ENCODE measurements at regions not wholly inside any gene's neighbourhood (a gene's known extent, or its start where the extent isn't known, plus 50 kb on each side); places are given as distances from the start of the nearest gene placed in this dataset.

DNA sequence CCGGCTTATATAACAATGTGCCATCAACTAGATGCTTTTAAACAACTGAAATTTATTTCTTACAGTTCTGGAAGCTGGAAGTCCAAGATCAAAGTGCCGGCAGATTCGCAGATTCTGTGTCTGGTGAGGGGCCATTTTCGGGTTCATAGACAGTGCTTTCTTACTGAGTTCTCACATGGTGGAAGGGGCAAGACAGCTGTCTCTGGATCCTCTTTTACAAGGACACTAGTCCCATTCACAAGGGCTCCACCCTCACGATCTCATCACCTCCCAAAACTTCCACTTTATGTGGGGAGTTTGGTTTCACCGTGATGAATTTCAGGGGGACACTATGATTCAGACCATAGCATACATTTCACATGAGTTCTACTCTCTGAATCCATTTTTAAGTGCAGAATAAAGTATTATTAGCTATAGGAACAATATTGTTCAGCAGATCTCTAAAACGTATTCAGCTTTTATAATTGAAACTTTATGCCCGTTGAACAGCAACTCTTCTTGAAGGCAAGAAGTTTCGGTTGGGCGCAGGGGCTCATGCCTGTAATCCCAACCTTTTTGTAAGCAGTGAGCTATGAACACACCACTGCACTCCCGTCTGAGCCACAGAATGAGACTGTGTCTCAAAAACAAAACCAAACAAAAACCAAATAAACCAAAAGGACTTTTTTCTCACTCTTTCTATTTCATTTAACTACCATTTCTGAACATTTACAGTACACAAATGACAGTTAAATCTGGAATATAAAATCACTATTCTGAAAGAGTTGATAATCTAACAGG is 502.8 kb downstream of the CMPK2 start:
- POLR2A ChIA-PET: no interaction called here
- Mint-ChIP-seq H3K36me3 (ENCODE audit: low read depth) (no peaks in the 10 kb centered on the region), H3K9me3 (no peaks in the 10 kb centered on the region), H3K27ac (no peak overlapping the region), H3K4me3 (no peak overlapping the region), H3K4me1 (no peaks in the 10 kb centered on the region), H3K27me3 (no peaks in the 10 kb centered on the region)
- CTCF ChIA-PET: no interaction called here
- DNase-seq: no peak

DNA sequence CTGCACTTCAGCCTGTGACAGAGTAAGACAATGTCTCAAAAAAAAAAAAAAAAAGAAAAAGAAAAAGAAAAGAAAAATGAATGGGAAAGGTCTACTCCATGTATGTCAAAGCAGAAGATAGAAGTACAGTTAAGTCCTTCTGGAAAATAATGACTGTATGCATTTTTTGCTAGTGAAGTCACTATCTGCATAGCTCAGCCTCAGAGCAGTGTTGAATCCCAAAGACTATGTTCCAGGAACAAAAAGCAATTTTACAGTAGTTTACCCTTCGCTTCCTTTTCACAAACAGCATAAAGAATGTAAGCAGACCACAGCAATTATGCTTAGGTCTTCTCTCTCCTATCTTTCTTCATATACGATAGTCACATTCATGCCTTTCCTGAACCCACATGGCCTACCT is 497.4 kb downstream of the CMPK2 start:
- H3K36me3 Mint-ChIP-seq (ENCODE audit: low read depth): no peaks in the 10 kb centered on the region
- ChIA-PET CTCF (no interaction called here), POLR2A (no interaction called here)
- no peaks in the 10 kb centered on the region for H3K27me3 Mint-ChIP-seq
- no peaks in the 10 kb centered on the region for H3K4me1 Mint-ChIP-seq
- peaks cover 2% of the 10 kb centered on the region for H3K9me3 Mint-ChIP-seq
- DNase-seq: no peak
- no peak overlapping the region for H3K27ac Mint-ChIP-seq
- H3K4me3 Mint-ChIP-seq: no peak overlapping the region

DNA sequence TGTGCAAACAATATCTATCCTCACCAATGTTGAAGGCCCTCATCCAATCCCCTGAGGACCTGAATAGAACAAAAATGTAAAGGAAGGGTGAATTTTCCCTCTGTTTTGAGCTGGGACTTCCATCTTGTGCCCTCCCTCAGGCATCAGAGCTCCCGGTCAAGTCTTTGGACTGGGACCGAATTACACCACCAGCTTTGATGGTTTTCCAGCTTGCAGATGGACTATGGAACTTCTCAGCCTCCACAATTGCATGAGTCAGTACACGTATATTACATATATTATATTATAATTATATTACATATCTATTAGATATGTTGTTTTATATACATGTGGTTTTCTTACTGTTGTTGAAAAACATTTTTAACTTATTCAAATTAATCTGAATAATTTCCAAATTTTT is 496.4 kb downstream of the CMPK2 start:
- H3K36me3 Mint-ChIP-seq (ENCODE audit: low read depth): no peaks in the 10 kb centered on the region

DNA sequence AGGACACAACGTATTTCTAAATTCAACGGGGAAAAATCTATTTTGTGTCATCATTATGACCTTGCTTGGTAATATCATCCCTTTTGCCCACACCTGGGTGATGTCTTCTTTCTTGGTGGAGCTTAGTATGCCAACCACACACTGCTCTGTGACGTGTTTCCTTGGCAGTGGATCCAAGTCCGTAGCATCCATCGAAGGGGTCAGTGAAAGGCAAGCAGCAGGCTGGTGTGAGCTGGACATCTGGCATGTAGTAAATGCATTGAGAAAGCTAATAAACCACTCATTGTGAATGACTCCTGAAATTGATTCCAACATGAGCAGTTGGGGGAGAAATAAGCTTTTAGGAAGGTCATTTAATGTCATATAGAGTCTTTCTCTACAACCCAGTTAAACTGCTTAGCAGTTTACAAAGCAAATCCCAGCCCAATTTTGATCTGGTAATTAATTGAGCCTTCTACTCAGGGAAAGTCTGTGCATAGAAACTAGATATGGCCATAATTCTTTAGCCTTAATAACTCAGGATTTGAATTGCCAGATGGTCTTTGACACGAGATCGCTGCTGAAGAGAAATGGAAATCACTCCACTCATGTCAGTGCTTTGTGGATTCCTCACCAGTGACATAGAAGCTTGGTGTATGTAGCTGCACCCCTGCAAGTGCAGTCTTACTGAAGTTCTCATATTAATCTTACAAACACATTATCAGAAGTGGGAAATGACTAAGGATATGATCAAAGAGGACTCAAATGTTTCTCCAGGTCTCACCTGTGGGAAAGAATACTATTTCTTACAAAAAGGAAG is 494.8 kb downstream of the CMPK2 start:
- H3K9me3 Mint-ChIP-seq: peaks cover 2% of the 10 kb centered on the region
- no peaks in the 10 kb centered on the region for H3K27me3 Mint-ChIP-seq
- H3K36me3 Mint-ChIP-seq (ENCODE audit: low read depth): no peaks in the 10 kb centered on the region
- ChIA-PET POLR2A (no interaction called here), CTCF (no interaction called here)
- no peak overlapping the region for H3K4me3 Mint-ChIP-seq
- no peaks in the 10 kb centered on the region for H3K4me1 Mint-ChIP-seq
- H3K27ac Mint-ChIP-seq: no peak overlapping the region
- DNase-seq: no peak

More for the DNA sequence above, 496.4 kb downstream of the CMPK2 start:
- Mint-ChIP-seq H3K27me3 (no peaks in the 10 kb centered on the region), H3K27ac (no peak overlapping the region), H3K4me1 (no peaks in the 10 kb centered on the region), H3K4me3 (no peak overlapping the region), H3K9me3 (peaks cover 2% of the 10 kb centered on the region)
- no peak for DNase-seq
- POLR2A ChIA-PET: no interaction called here
- CTCF ChIA-PET: no interaction called here

DNA sequence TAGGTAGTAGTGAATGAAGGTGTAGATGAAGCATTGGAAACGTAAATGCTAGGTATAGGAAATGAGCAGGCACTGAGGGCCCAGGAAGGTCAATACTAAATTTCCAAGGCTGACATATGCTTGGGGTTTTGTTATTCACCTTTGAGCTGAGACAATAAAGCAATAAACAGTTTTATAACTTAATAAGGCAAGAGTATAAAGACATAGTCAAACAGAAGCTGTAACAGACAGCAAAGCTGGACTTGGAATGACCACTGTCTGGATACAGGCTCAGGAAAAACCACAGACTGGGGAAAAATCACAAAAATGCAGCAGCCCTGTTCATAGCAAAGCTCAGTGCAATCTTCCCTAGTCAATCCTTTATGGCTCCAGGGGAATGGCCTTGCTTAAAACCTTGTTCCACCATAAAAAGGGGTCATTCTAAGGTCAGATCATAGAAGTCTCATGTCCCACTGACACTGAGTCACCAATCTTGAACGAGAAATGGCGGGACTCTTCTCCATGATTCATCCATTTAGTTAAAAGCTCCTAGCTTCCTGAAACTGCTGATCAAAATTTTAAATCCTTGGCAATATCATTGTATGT is 493.3 kb downstream of the CMPK2 start:
- Mint-ChIP-seq H3K27me3 (no peaks in the 10 kb centered on the region), H3K4me1 (no peaks in the 10 kb centered on the region), H3K4me3 (no peak overlapping the region), H3K27ac (no peak overlapping the region), H3K36me3 (ENCODE audit: low read depth) (no peaks in the 10 kb centered on the region), H3K9me3 (peaks cover 2% of the 10 kb centered on the region)
- no peak for DNase-seq
- CTCF ChIA-PET: no interaction called here
- POLR2A ChIA-PET: no interaction called here

DNA sequence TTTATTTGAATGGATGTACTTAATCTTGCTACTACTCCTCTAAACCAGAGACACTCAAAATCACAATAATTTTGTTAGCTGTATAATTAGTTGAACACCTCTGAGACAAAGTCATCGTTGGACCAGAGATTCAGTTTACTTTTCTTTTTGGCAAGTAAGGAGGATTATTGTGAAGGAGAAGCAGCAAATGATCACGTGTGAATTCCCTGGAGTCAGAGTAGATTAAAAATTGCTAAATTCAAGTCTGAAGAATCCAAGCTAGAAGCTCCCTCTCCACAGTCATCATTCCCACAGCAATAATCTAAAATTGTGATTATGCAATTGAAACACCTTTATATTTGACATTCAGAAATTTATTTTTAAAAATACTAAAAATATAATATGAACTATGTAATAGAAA is 484.4 kb downstream of the CMPK2 start:
- no peak for DNase-seq
- POLR2A ChIA-PET: no interaction called here
- no peaks in the 10 kb centered on the region for H3K27me3 Mint-ChIP-seq
- no peaks in the 10 kb centered on the region for H3K4me1 Mint-ChIP-seq
- no peak overlapping the region for H3K4me3 Mint-ChIP-seq
- no peaks in the 10 kb centered on the region for H3K36me3 Mint-ChIP-seq (ENCODE audit: low read depth)
- no peak overlapping the region for H3K27ac Mint-ChIP-seq
- H3K9me3 Mint-ChIP-seq: peaks cover 2% of the 10 kb centered on the region
- CTCF ChIA-PET: no interaction called here

DNA sequence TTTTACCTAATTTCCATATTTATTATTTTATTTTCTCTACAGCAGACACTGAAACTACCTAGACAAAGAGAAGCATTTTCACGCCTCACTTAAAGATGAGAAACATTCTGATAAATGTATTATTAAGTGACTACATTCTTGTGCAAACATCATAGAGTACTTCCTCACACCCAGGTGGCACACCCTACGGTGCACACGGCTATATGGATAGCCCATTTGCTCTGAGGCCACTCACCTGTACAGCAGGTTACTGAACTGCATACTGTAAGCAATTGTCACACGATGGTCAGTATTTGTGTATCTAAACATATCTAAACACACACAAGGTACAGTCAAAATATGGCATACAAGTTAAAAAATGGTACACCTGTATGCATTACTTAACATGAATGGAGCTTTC is 481.4 kb downstream of the CMPK2 start:
- H3K27ac Mint-ChIP-seq: no peak overlapping the region
- H3K4me1 Mint-ChIP-seq: no peaks in the 10 kb centered on the region
- ChIA-PET POLR2A (no interaction called here), CTCF (interaction anchor here (0.6 kb wide), 1 partner anchor 45 kb away, joined by 4 read pairs; no protein-coding TSS in a partner anchor)
- peaks cover 8% of the 10 kb centered on the region for H3K9me3 Mint-ChIP-seq
- H3K36me3 Mint-ChIP-seq (ENCODE audit: low read depth): no peaks in the 10 kb centered on the region
- DNase-seq: no peak
- no peaks in the 10 kb centered on the region for H3K27me3 Mint-ChIP-seq
- H3K4me3 Mint-ChIP-seq: no peak overlapping the region

DNA sequence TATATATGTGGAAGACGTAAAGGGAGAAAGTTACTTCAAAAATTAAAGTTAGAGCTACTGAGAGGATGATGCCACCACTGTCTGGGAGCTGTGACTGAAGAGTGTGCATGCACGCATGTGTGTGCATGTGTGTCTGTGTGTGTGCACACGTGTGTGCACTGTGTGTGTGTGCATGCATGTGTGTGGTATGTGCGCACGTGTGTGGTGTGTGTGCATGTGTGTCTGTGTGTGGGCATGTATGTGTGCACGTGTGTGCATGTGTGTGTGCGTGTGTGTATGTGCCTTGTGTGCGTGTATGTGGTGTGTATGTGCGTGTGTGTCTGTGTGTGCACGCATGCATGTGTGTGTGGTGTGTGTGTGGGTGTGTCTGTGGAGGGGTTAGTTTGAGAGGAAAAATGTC is 473.4 kb downstream of the CMPK2 start:
- ChIA-PET CTCF (no interaction called here), POLR2A (no interaction called here)
- Mint-ChIP-seq H3K4me1 (no peaks in the 10 kb centered on the region), H3K27me3 (no peaks in the 10 kb centered on the region), H3K27ac (no peak overlapping the region), H3K36me3 (ENCODE audit: low read depth) (no peaks in the 10 kb centered on the region), H3K4me3 (no peak overlapping the region), H3K9me3 (peaks cover 20% of the 10 kb centered on the region)
- DNase-seq: no peak

DNA sequence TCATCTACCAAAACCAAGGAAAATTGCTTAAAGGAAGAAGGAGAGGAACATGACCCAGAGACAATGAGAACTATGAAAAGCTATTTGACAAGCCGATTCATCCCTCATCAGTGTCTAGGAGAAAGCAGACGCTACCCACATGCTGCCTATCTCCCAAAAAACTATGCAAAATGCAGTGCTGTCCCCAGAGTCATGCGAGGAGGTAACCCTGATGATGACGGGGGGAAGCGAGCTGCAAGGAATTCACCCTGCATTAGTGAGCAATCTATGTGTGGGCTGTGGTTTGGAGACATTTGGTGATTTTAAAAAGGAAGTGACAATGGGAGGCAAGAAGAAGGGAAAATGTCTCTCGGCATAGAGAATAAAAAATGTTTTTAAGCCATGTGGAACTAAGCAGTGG is 472.7 kb downstream of the CMPK2 start:
- no peaks in the 10 kb centered on the region for H3K36me3 Mint-ChIP-seq (ENCODE audit: low read depth)
- H3K4me3 Mint-ChIP-seq: no peak overlapping the region
- peaks cover 20% of the 10 kb centered on the region for H3K9me3 Mint-ChIP-seq
- ChIA-PET CTCF (no interaction called here), POLR2A (no interaction called here)
- no peak for DNase-seq
- no peaks in the 10 kb centered on the region for H3K4me1 Mint-ChIP-seq
- H3K27me3 Mint-ChIP-seq: no peaks in the 10 kb centered on the region
- H3K27ac Mint-ChIP-seq: no peak overlapping the region

DNA sequence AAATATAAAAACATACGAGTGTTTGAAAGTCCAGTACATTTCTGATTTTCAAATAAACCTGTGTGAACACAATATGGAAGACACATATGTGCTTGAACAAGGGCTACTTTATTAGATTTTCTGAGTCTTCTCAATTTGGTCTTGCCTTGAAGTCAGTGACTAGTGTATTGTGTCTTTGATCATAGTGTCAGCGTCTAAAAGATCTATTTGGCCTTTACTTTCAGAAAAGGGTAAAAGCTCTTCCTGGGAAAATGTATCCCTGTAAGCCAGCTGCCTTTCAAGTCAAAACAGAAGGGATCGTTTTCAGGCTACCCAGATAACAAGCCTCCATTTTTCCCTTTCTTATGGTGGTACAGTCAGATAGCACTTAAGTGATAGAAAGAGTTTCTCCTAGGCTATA is 471.9 kb downstream of the CMPK2 start:
- Mint-ChIP-seq H3K4me3 (no peak overlapping the region), H3K4me1 (no peaks in the 10 kb centered on the region), H3K27ac (no peak overlapping the region), H3K27me3 (no peaks in the 10 kb centered on the region), H3K36me3 (ENCODE audit: low read depth) (no peaks in the 10 kb centered on the region), H3K9me3 (peaks cover 14% of the 10 kb centered on the region)
- DNase-seq: no peak
- ChIA-PET CTCF (no interaction called here), POLR2A (no interaction called here)

DNA sequence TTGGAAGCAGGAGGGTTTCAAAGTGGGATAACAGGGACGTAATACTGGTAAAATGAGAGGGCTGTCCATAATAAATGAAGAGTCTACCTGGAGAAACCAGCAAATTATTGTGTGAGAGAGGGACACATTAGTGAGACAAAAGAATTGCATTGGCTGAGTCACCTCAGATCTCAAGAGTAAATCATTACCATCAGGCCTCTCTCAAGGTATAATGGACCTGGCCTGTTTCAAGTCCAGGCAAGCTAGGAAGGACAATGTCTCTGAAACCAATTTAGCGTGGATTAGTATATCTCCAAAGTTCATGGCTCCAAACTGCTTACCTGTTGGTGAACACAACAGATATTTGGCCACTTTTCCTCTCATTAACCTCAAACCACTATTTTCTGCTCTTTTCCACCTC is 471.4 kb downstream of the CMPK2 start:
- Mint-ChIP-seq H3K4me3 (no peak overlapping the region), H3K9me3 (peaks cover 16% of the 10 kb centered on the region), H3K27ac (no peak overlapping the region), H3K4me1 (no peaks in the 10 kb centered on the region), H3K36me3 (ENCODE audit: low read depth) (no peaks in the 10 kb centered on the region), H3K27me3 (no peaks in the 10 kb centered on the region)
- CTCF ChIA-PET: no interaction called here
- POLR2A ChIA-PET: no interaction called here
- no peak for DNase-seq

DNA sequence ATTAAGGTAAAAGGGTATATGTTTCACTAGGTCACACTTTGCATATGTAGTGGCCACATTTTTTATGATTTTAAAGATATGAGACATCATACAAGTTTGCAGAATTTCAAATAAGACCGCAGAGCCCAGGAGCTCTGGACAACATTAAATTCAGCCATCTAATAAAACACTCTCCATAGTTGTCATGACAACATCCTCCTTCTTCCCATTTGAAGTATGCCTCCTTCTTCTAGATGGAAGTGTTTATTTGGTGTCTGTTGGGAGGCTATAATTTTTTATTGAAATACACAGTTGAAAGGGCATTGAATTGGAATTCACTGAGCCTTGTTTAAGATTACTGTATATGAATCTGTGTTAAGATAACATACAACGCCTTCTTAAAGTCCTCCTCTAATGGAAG is 467.3 kb downstream of the CMPK2 start:
- Mint-ChIP-seq H3K27me3 (no peaks in the 10 kb centered on the region), H3K27ac (no peak overlapping the region), H3K4me1 (no peaks in the 10 kb centered on the region), H3K9me3 (peaks cover 7% of the 10 kb centered on the region), H3K36me3 (ENCODE audit: low read depth) (no peaks in the 10 kb centered on the region), H3K4me3 (no peak overlapping the region)
- CTCF ChIA-PET: no interaction called here
- POLR2A ChIA-PET: no interaction called here
- no peak for DNase-seq

DNA sequence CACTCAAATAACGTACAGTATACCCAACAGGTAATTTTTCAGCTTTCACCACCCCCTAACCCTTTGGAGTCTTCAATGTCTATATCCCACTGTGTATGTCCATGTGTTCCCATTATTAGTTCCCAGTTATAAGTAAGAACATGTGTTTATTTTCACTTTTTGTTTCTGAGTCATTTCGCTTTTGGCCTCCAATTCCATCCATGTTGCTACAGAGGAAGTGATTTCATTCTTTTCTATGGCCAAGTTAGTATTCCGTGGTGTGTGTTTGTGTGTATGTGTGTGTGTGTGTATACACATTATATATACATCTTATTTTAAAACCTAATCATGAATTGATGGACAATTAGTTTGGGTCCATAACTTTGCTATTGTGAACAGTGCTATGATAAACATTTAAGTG is 464.4 kb downstream of the CMPK2 start:
- no peaks in the 10 kb centered on the region for H3K36me3 Mint-ChIP-seq (ENCODE audit: low read depth)
- no peak overlapping the region for H3K4me3 Mint-ChIP-seq
- ChIA-PET POLR2A (no interaction called here), CTCF (no interaction called here)
- peaks cover 4% of the 10 kb centered on the region for H3K9me3 Mint-ChIP-seq
- H3K4me1 Mint-ChIP-seq: no peaks in the 10 kb centered on the region
- no peak for DNase-seq
- H3K27me3 Mint-ChIP-seq: no peaks in the 10 kb centered on the region
- H3K27ac Mint-ChIP-seq: no peak overlapping the region

DNA sequence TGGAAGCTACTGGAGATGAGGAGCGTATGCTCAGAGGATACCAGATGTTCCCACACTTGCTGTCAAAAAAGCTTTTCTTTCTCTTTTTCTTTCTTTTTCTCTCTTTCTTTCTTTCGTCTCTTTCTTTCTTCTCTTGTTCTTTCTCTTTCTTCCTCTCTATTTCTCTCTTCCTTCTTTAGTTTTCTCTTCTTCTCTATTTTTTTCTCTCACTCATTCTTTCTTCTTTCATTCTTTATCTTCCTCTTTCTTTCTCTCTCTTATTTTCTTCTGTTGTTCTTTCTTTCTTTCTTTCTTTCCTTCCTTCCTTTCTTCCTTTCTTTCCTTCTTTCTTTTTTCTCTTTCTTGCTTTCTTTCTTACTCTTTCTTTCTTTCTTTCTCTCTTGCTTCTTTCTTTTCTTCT is 457.6 kb downstream of the CMPK2 start:
- ChIA-PET CTCF (no interaction called here), POLR2A (no interaction called here)
- no peak for DNase-seq
- no peaks in the 10 kb centered on the region for H3K36me3 Mint-ChIP-seq (ENCODE audit: low read depth)
- H3K4me3 Mint-ChIP-seq: no peak overlapping the region
- H3K27ac Mint-ChIP-seq: no peak overlapping the region
- H3K4me1 Mint-ChIP-seq: no peaks in the 10 kb centered on the region
- H3K9me3 Mint-ChIP-seq: no peaks in the 10 kb centered on the region
- H3K27me3 Mint-ChIP-seq: no peaks in the 10 kb centered on the region
